ENCODE measurements at regions not wholly inside any gene's neighbourhood (a gene's known extent, or its start where the extent isn't known, plus 50 kb on each side); places are given as distances from the start of the nearest gene placed in this dataset.

DNA sequence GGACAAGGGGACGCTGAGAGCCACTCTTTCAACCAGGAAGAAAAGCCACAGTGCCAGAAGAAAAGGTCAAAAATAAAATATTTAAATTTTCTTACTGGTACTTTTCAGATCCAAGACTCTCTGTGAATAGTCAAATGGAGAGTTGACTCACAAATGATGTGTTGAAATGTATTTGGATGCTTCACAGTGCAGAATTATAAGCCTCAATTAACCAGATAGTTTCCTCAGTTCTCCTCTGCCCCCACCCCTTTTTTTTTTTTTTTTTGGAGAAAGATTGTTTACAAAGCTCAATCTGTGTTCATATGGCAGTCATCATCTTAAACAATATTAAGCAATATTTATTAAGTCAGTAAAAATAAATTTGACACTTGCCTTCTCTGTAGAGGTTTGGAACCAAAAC lies 470.8 kb downstream of the FGF9 start:
- Mint-ChIP-seq H3K36me3 (peaks cover 8% of the 10 kb centered on the region), H3K27ac (no peak overlapping the region), H3K4me3 (no peak overlapping the region), H3K9me3 (peaks cover 3% of the 10 kb centered on the region), H3K27me3 (no peaks in the 10 kb centered on the region), H3K4me1 (peaks cover 19% of the 10 kb centered on the region)
- no peak for DNase-seq

- H3K36me3 Mint-ChIP-seq, result peaks cover 19% of the 10 kb centered on the region
- peaks cover 12% of the 10 kb centered on the region for H3K9me3 Mint-ChIP-seq
- DNase-seq, result no peak
- no peak overlapping the region for H3K4me3 Mint-ChIP-seq
- H3K27me3 Mint-ChIP-seq, result no peaks in the 10 kb centered on the region
- no peak overlapping the region for H3K27ac Mint-ChIP-seq
- H3K4me1 Mint-ChIP-seq, result peaks cover 16% of the 10 kb centered on the region
These were observed 472.8 kb downstream of the FGF9 start for GRCh38 chr13:22143671-22144070.

- H3K4me1 Mint-ChIP-seq, result peaks cover 16% of the 10 kb centered on the region
- peaks cover 28% of the 10 kb centered on the region for H3K36me3 Mint-ChIP-seq
- no peaks in the 10 kb centered on the region for H3K27me3 Mint-ChIP-seq
- no peak overlapping the region for H3K27ac Mint-ChIP-seq
- peaks cover 17% of the 10 kb centered on the region for H3K9me3 Mint-ChIP-seq
- no peak overlapping the region for H3K4me3 Mint-ChIP-seq
- DNase-seq, result no peak
These were observed 473.9 kb downstream of the FGF9 start for GRCh38 chr13:22144806-22145205.

DNA sequence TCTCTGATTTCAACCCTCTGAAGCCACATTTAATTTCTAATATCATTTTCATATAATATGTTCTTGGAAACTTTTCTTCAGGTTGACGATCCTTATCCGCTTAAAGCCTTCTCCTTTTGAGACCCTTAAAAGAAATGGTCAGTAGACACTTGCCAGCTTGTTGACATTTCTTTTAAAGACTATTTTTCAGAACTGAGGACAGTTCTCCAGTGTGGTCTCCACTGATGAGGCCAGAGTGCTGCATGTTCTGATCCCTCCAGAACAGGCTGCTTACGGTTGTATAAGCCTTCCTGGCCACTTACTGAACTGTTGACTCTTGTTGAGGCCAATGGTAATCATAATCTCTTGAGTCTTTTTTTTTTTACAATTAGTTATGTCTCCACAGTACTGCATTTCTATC lies 477.3 kb downstream of the FGF9 start:
- no peak for DNase-seq
- Mint-ChIP-seq H3K4me3 (no peak overlapping the region), H3K27me3 (no peaks in the 10 kb centered on the region), H3K36me3 (peaks cover 21% of the 10 kb centered on the region), H3K27ac (peak overlapping the region; percentile 28), H3K9me3 (peaks cover 17% of the 10 kb centered on the region), H3K4me1 (no peaks in the 10 kb centered on the region)

GRCh38 chr13:22152751-22153150 lies 481.9 kb downstream of the FGF9 start:
- no peak for DNase-seq
- H3K27me3 Mint-ChIP-seq, result no peaks in the 10 kb centered on the region
- peaks cover 10% of the 10 kb centered on the region for H3K9me3 Mint-ChIP-seq
- no peak overlapping the region for H3K27ac Mint-ChIP-seq
- H3K36me3 Mint-ChIP-seq, result peaks cover 23% of the 10 kb centered on the region
- peaks cover 1% of the 10 kb centered on the region for H3K4me1 Mint-ChIP-seq
- no peak overlapping the region for H3K4me3 Mint-ChIP-seq

- H3K27me3 Mint-ChIP-seq, result no peaks in the 10 kb centered on the region
- no peak overlapping the region for H3K4me3 Mint-ChIP-seq
- no peak overlapping the region for H3K27ac Mint-ChIP-seq
- H3K36me3 Mint-ChIP-seq, result peaks cover 16% of the 10 kb centered on the region
- peaks cover 7% of the 10 kb centered on the region for H3K9me3 Mint-ChIP-seq
- DNase-seq, result no peak
- H3K4me1 Mint-ChIP-seq, result peaks cover 1% of the 10 kb centered on the region
These were observed 483.2 kb downstream of the FGF9 start for GRCh38 chr13:22154041-22154440.

DNA sequence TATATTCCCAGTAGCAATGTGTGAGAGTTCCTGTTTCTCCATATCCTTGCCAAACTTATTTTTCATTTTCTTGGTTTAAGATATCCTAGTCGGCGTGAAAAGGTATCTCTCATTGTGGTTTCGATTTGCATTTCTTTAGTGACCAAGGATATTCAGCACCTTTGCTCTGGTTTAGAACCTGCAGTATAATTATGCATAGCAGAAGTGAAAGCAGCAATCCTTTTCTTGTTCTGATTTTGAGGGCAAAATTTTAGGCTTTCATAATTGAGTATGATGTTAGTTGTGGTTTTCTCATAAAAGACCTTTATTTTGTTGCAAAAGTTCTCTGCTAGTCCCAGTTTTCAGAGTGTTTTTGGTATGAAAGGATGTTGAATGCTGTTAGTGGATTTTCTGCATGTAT lies 491.0 kb downstream of the FGF9 start:
- Mint-ChIP-seq H3K27ac (no peak overlapping the region), H3K27me3 (no peaks in the 10 kb centered on the region), H3K9me3 (peaks cover 16% of the 10 kb centered on the region), H3K4me3 (no peak overlapping the region), H3K36me3 (peaks cover 15% of the 10 kb centered on the region), H3K4me1 (peaks cover 30% of the 10 kb centered on the region)
- DNase-seq, result no peak

DNA sequence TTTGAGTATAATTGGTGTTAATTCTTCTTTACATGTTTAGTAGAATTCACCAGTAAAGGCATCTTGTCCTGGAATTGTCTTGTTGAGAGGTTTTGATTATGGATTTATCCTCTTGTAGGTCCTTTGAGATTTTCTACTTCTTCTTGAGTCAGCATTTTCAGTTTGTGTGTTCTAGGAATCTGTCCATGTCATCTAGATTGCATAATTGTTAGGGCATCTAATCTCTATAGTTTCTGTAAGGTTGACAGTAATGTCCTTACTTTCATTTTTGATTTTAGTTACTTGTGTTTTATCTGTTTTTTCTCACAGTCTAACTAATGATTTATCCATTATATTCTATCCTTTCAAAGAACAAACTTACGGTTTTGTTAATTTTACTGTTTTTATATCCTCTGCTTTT lies 492.0 kb downstream of the FGF9 start:
- peaks cover 29% of the 10 kb centered on the region for H3K4me1 Mint-ChIP-seq
- H3K36me3 Mint-ChIP-seq, result peaks cover 11% of the 10 kb centered on the region
- no peaks in the 10 kb centered on the region for H3K27me3 Mint-ChIP-seq
- peak overlapping the region; percentile 49 for H3K27ac Mint-ChIP-seq
- no peak for DNase-seq
- H3K4me3 Mint-ChIP-seq, result peak overlapping the region; percentile 33
- H3K9me3 Mint-ChIP-seq, result peaks cover 12% of the 10 kb centered on the region

DNA sequence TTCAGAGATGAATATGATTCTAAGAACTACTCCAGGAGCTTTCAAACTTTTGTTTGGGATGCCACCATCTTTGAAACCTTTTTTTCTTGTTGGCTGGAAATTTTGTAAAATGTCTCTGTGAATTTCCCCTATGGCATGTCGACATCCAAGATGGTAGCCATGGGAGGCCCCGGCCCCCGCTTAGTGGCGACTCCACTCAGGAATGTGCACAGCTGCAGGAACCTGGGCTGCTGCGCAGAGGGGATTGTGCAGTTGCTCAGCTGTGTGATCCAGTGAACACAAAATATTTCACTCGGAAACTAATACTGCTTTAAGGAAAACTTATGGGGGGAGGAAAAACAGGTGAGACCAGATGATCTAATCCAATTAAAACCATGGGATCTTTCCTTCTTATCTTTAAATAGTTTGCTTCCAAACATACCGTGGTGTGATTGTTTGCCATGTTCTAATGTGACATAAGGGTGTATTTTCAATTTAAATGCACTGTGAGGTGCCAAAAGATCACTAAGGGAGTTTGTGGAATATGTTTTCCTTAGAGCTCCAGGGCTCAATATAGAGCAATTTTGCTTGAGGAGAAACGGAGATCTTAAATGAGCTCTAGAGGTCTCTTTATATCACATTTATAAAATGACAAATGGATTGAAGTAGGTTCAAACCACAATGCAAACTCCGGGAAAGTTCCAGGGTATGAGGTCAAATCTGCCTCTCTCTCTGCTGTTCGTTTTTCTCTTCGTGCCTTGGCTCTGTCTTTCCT lies 497.7 kb downstream of the FGF9 start:
- H3K27ac Mint-ChIP-seq, result no peak overlapping the region
- peaks cover 3% of the 10 kb centered on the region for H3K4me1 Mint-ChIP-seq

DNA sequence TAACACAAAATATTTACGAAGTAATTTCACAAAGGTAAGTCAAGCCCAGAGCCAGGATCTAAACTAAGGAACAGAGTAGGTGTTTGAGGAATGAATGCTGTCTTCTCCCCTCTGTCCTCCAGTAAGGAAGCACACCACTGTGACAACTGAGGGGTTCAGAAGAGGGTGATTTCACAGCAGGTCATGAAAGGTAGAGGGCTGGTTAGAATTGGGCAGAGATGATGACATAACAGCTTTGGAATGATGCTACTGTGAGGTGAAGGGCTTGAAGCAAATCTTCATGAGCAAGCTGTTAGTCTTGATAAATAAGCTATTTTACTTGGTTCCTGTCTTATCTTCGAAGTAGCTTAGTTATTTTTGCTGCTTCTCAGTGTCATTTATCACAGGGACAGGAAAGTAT lies 498.6 kb downstream of the FGF9 start:
- Mint-ChIP-seq H3K4me1 (peaks cover 2% of the 10 kb centered on the region), H3K36me3 (peaks cover 16% of the 10 kb centered on the region)

More for the DNA sequence above, 497.7 kb downstream of the FGF9 start:
- DNase-seq, result no peak
- Mint-ChIP-seq H3K27me3 (no peaks in the 10 kb centered on the region), H3K36me3 (peaks cover 14% of the 10 kb centered on the region), H3K9me3 (peaks cover 7% of the 10 kb centered on the region), H3K4me3 (no peak overlapping the region)

GRCh38 chr13:22173610-22174009 lies 502.7 kb downstream of the FGF9 start:
- H3K27me3 Mint-ChIP-seq, result no peaks in the 10 kb centered on the region
- peaks cover 1% of the 10 kb centered on the region for H3K9me3 Mint-ChIP-seq

More for the DNA sequence above, 498.6 kb downstream of the FGF9 start:
- Mint-ChIP-seq H3K27me3 (no peaks in the 10 kb centered on the region), H3K9me3 (peaks cover 4% of the 10 kb centered on the region), H3K27ac (no peak overlapping the region), H3K4me3 (no peak overlapping the region)
- DNase-seq, result no peak

GRCh38 chr13:22175241-22175640 lies 504.4 kb downstream of the FGF9 start:
- no peak overlapping the region for H3K27ac Mint-ChIP-seq
- no peaks in the 10 kb centered on the region for H3K4me1 Mint-ChIP-seq
- DNase-seq, result no peak

More at GRCh38 chr13:22173610-22174009, 502.7 kb downstream of the FGF9 start:
- DNase-seq, result no peak
- no peaks in the 10 kb centered on the region for H3K4me1 Mint-ChIP-seq
- peaks cover 28% of the 10 kb centered on the region for H3K36me3 Mint-ChIP-seq
- H3K27ac Mint-ChIP-seq, result no peak overlapping the region
- H3K4me3 Mint-ChIP-seq, result no peak overlapping the region

GRCh38 chr13:22175815-22176214 lies 504.9 kb downstream of the FGF9 start:
- peaks cover 1% of the 10 kb centered on the region for H3K9me3 Mint-ChIP-seq
- H3K4me3 Mint-ChIP-seq, result no peak overlapping the region
- no peak for DNase-seq
- peaks cover 26% of the 10 kb centered on the region for H3K36me3 Mint-ChIP-seq
- no peak overlapping the region for H3K27ac Mint-ChIP-seq
- H3K4me1 Mint-ChIP-seq, result no peaks in the 10 kb centered on the region
- H3K27me3 Mint-ChIP-seq, result no peaks in the 10 kb centered on the region

More at GRCh38 chr13:22175241-22175640, 504.4 kb downstream of the FGF9 start:
- H3K27me3 Mint-ChIP-seq, result no peaks in the 10 kb centered on the region
- H3K36me3 Mint-ChIP-seq, result peaks cover 26% of the 10 kb centered on the region
- H3K4me3 Mint-ChIP-seq, result no peak overlapping the region
- H3K9me3 Mint-ChIP-seq, result peaks cover 1% of the 10 kb centered on the region

GRCh38 chr13:22176968-22177520 lies 506.2 kb downstream of the FGF9 start:
- Mint-ChIP-seq H3K27me3 (no peaks in the 10 kb centered on the region), H3K9me3 (peaks cover 1% of the 10 kb centered on the region), H3K4me3 (no peak overlapping the region), H3K27ac (no peak overlapping the region), H3K36me3 (peaks cover 25% of the 10 kb centered on the region), H3K4me1 (no peaks in the 10 kb centered on the region)
- DNase-seq, result no peak

GRCh38 chr13:22178878-22179277 lies 508.0 kb downstream of the FGF9 start:
- H3K9me3 Mint-ChIP-seq, result peaks cover 1% of the 10 kb centered on the region
- peaks cover 32% of the 10 kb centered on the region for H3K36me3 Mint-ChIP-seq

DNA sequence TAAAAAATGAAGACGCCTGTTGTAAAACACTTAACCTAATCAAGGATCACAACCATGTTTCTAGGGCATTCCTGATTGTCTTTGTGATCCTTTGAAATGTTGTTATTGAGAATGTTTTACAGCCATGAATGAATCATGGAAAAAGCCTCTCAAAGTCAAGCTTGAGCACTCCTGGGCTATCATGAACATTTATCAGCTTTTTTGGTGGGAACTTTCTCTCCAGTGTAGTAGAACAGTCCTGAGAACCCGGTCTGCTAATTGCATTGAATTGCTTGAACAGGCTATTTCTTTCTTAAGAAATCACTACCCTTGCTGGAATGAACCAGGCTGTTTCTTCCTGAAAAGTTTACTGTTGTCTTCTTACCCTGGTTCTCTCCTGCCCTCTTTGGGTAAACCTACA lies 516.5 kb downstream of the FGF9 start:
- H3K36me3 Mint-ChIP-seq, result peaks cover 14% of the 10 kb centered on the region

More at GRCh38 chr13:22178878-22179277, 508.0 kb downstream of the FGF9 start:
- no peak for DNase-seq
- Mint-ChIP-seq H3K27me3 (no peaks in the 10 kb centered on the region), H3K27ac (no peak overlapping the region), H3K4me3 (no peak overlapping the region), H3K4me1 (no peaks in the 10 kb centered on the region)

More for the DNA sequence above, 516.5 kb downstream of the FGF9 start:
- Mint-ChIP-seq H3K9me3 (peaks cover 2% of the 10 kb centered on the region), H3K27ac (no peak overlapping the region), H3K4me3 (no peak overlapping the region), H3K4me1 (peaks cover 3% of the 10 kb centered on the region), H3K27me3 (peaks cover 4% of the 10 kb centered on the region)
- DNase-seq, result no peak

Measured in activated naive CD8-positive, alpha-beta T cell treated with anti-CD3 and anti-CD28 coated beads for 36 hours (primary cell).